Endothelial cell of umbilical vein (primary cell): ENCODE measurements at regions not wholly inside any gene's neighbourhood (a gene's known extent, or its start where the extent isn't known, plus 50 kb on each side); places are given as distances from the start of the nearest gene placed in this dataset.

Experiments
- CTCF ChIP-seq, 2 donors: IDR thresholded peaks; 1 replicate in 1 of 2; 2 replicates in 1 of 2; pipeline ENCODE4 v1.5.1; 2011; ENCODE audit warnings: low read length in 2 of 2, mild to moderate bottlenecking in 2 of 2, moderate library complexity in 2 of 2, control low read depth in 1 of 2, inconsistent platforms in 1 of 2, low read depth in 1 of 2; ENCODE audit not compliant: insufficient read depth in 1 of 2; ENCODE audit errors: extremely low read depth in 1 of 2
- EZH2 ChIP-seq: IDR thresholded peaks from 2 replicates; pipeline ENCODE4 v1.6.1; 2012; ENCODE audit warnings: borderline replicate concordance, low read depth, mild to moderate bottlenecking, moderate library complexity, low read length, inconsistent platforms; ENCODE audit not compliant: severe bottlenecking
- MAX ChIP-seq: IDR thresholded peaks from 2 replicates; pipeline ENCODE4 v1.6.1; 2011; ENCODE audit not compliant: insufficient read depth, insufficient read length
- MYC ChIP-seq: IDR thresholded peaks from one replicate; pipeline ENCODE4 v1.6.1; 2011; ENCODE audit warnings: mild to moderate bottlenecking, low read depth, low read length

GRCh38 chr4:31787701-31788100 is 1067.5 kb downstream of the PCDH7 start:
- no peak for TF ChIP-seq CTCF (IDR thresholded peaks at IDR 0.05; ENCODE audit: extremely low read depth in 1 of 2, insufficient read depth in 1 of 2, low read depth in 1 of 2, low read length in 2 of 2)
- TF ChIP-seq MYC, result no peak
- TF ChIP-seq MAX, result no peak
- TF ChIP-seq EZH2, result no peak
